H1 (cell line): ENCODE measurements at regions not wholly inside any gene's neighbourhood (a gene's known extent, or its start where the extent isn't known, plus 50 kb on each side); places are given as distances from the start of the nearest gene placed in this dataset.
A peak's percentile ranks its signal among the peaks of the same experiment; 100 is the strongest.

Experiments
- CTCF ChIA-PET: fragments of 300-600 bp; sonication (Branson Sonifier 250); formaldehyde crosslinking; loops from one replicate; lab custom pipeline; 2021; ENCODE audit not compliant: partially characterized antibody; lab: Charles Lee
- POLR2A ChIA-PET: fragments of 300-600 bp; sonication (Branson Sonifier 250); formaldehyde crosslinking; loops from one replicate; lab custom pipeline; 2021; ENCODE audit warnings: inconsistent platforms; ENCODE audit not compliant: partially characterized antibody; lab: Charles Lee
- DNase-seq, 2 experiments: peaks; one replicate each; pipeline versions ENCODE4 v3.0.0 to v3.0.0-alpha.2; 2010 to 2022; ENCODE audit warnings: low spot score in 2 of 2, low read depth in 1 of 2, mixed read lengths in 1 of 2
- FAIRE-seq: peaks from 2 replicates; lab custom pipeline; 2011; peaks lifted over from hg19 to GRCh38; lab: Jason Lieb, UNC
- H2AFZ ChIP-seq: 2 replicates; pipeline ENCODE4 v1.8.1; 2012; ENCODE audit warnings: low read length, inconsistent platforms
- H2AK5ac ChIP-seq: 2 replicates; pipeline ENCODE4 v1.6.1; 2013; ENCODE audit warnings: low read depth, low read length
- H2BK120ac ChIP-seq: replicated peaks from 2 replicates; pipeline ENCODE3; 2013; ENCODE audit warnings: low read depth, low read length, inconsistent platforms
- H2BK12ac ChIP-seq: 2 replicates; pipeline ENCODE4 v1.6.1; 2013; ENCODE audit warnings: low read depth, low read length
- H2BK15ac ChIP-seq: 2 replicates; pipeline ENCODE4 v1.6.1; 2013; ENCODE audit warnings: low read length
- H2BK20ac ChIP-seq: 2 replicates; pipeline ENCODE4 v1.6.1; 2013; ENCODE audit warnings: low read length
- H2BK5ac ChIP-seq: 2 replicates; pipeline ENCODE4 v1.6.1; 2013; ENCODE audit warnings: low read depth, low read length
- H3K14ac ChIP-seq: 2 replicates; pipeline ENCODE4 v1.6.1; 2013; ENCODE audit warnings: inconsistent platforms; ENCODE audit not compliant: insufficient read length
- H3K18ac ChIP-seq: 2 replicates; pipeline ENCODE4 v1.6.1; 2013; ENCODE audit warnings: low read length; ENCODE audit errors: extremely low read depth
- H3K23ac ChIP-seq: 2 replicates; pipeline ENCODE4 v1.6.1; 2013; ENCODE audit warnings: inconsistent platforms; ENCODE audit not compliant: insufficient read length
- H3K23me2 ChIP-seq: 2 replicates; pipeline ENCODE4 v1.6.1; 2013; ENCODE audit warnings: low read depth, low read length
- H3K27ac ChIP-seq: 2 replicates; pipeline ENCODE4 v1.6.1; 2011; ENCODE audit warnings: low read depth, low read length, inconsistent platforms
- H3K27me3 ChIP-seq, 4 experiments: replicated peaks in 1 of 4; 1 replicate in 1 of 4; 2 replicates in 3 of 4; pipeline versions ENCODE4 v1.6.1 to v1.8.1; 2011 to 2013; ENCODE audit warnings: low read length in 3 of 4, mild to moderate bottlenecking in 3 of 4, inconsistent platforms in 2 of 4, mixed read lengths in 2 of 4, moderate library complexity in 1 of 4; ENCODE audit not compliant: control insufficient read depth in 3 of 4, insufficient read depth in 3 of 4; ENCODE audit errors: extremely low read depth in 1 of 4
- H3K36me3 ChIP-seq, 4 experiments: 2 replicates each; pipeline versions ENCODE4 v1.6.1 to v1.8.1; 2011 to 2013; ENCODE audit warnings: mild to moderate bottlenecking in 4 of 4, low read length in 3 of 4, moderate library complexity in 2 of 4, control low read depth in 1 of 4, inconsistent platforms in 1 of 4; ENCODE audit not compliant: insufficient read depth in 4 of 4, control insufficient read depth in 2 of 4
- H3K4ac ChIP-seq: replicated peaks from 2 replicates; pipeline ENCODE3; 2013; ENCODE audit warnings: low read length, low read depth, mixed read lengths, inconsistent platforms; ENCODE audit not compliant: insufficient read length
- H3K4me1 ChIP-seq, 4 experiments: replicated peaks in 1 of 4; 1 replicate in 1 of 4; 2 replicates in 3 of 4; pipeline versions ENCODE4 v1.6.1 to v1.8.1; 2011 to 2013; ENCODE audit warnings: low read length in 3 of 4, inconsistent platforms in 2 of 4, mixed read lengths in 1 of 4; ENCODE audit not compliant: insufficient read depth in 4 of 4, control insufficient read depth in 3 of 4
- H3K4me2 ChIP-seq, 2 experiments: 2 replicates each; pipeline versions ENCODE4 v1.6.1 to v1.8.1; 2011 to 2013; ENCODE audit warnings: low read depth in 2 of 2, low read length in 2 of 2, control low read depth in 1 of 2, inconsistent platforms in 1 of 2, mild to moderate bottlenecking in 1 of 2; ENCODE audit not compliant: insufficient read depth in 1 of 2
- H3K4me3 ChIP-seq, 4 experiments: fragments of 200-600, 300-600 bp in 1 of 4; sonication (generic), shearing (Covaris generic), sonication (Bioruptor Twin) in 1 of 4; 2 replicates each; pipeline versions ENCODE4 v1.5.1 to v1.8.1; 2011 to 2016; ENCODE audit warnings: low read length in 4 of 4, low read depth in 3 of 4, control low read depth in 2 of 4, inconsistent platforms in 2 of 4, mild to moderate bottlenecking in 2 of 4, mixed read lengths in 1 of 4, moderate library complexity in 1 of 4; ENCODE audit not compliant: insufficient read depth in 2 of 4; ENCODE audit errors: extremely low read depth in 1 of 4
- H3K56ac ChIP-seq: replicated peaks from 2 replicates; pipeline ENCODE3; 2013; ENCODE audit warnings: low read depth, mild to moderate bottlenecking, mixed read lengths, low read length, inconsistent platforms; ENCODE audit not compliant: insufficient read length
- H3K79me1 ChIP-seq: 2 replicates; pipeline ENCODE4 v1.6.1; 2013; ENCODE audit warnings: low read depth, low read length, control low read depth
- H3K79me2 ChIP-seq, 2 experiments: 2 replicates each; pipeline versions ENCODE4 v1.6.1 to v1.8.1; 2012 to 2013; ENCODE audit warnings: low read length in 2 of 2, mild to moderate bottlenecking in 2 of 2, inconsistent platforms in 1 of 2; ENCODE audit not compliant: insufficient read depth in 2 of 2, control insufficient read depth in 1 of 2
- H3K9ac ChIP-seq, 4 experiments: replicated peaks in 1 of 4; 1 replicate in 1 of 4; 2 replicates in 3 of 4; pipeline versions ENCODE4 v1.6.1 to v1.8.1; 2011 to 2013; ENCODE audit warnings: low read depth in 3 of 4, low read length in 3 of 4, control low read depth in 2 of 4, mild to moderate bottlenecking in 2 of 4, moderate library complexity in 2 of 4, inconsistent platforms in 1 of 4; ENCODE audit errors: extremely low read depth in 1 of 4
- H3K9me3 ChIP-seq, 2 experiments: 2 replicates each; pipeline versions ENCODE4 v1.6.1 to v1.8.1; 2012 to 2013; ENCODE audit warnings: mild to moderate bottlenecking in 2 of 2, moderate library complexity in 2 of 2, control low read depth in 1 of 2, inconsistent platforms in 1 of 2, low read depth in 1 of 2, low read length in 1 of 2, mixed read lengths in 1 of 2; ENCODE audit not compliant: insufficient read depth in 2 of 2
- H4K20me1 ChIP-seq, 2 experiments: replicated peaks in 1 of 2; 2 replicates each; pipeline versions ENCODE3 to v1.8.1; 2011 to 2013; ENCODE audit warnings: inconsistent platforms in 2 of 2, low read length in 2 of 2, mild to moderate bottlenecking in 1 of 2; ENCODE audit not compliant: insufficient read depth in 2 of 2, control insufficient read depth in 1 of 2
- H4K5ac ChIP-seq: 2 replicates; pipeline ENCODE4 v1.6.1; 2013; ENCODE audit warnings: low read length, low read depth, mixed read lengths, inconsistent platforms; ENCODE audit not compliant: insufficient read length
- H4K8ac ChIP-seq: 2 replicates; pipeline ENCODE4 v1.8.0; 2013; ENCODE audit warnings: mild to moderate bottlenecking, moderate library complexity, low read length, inconsistent platforms; ENCODE audit not compliant: insufficient read depth; ENCODE audit errors: extremely low read depth
- H4K91ac ChIP-seq: replicated peaks from 2 replicates; pipeline ENCODE3; 2013; ENCODE audit warnings: low read length, mixed read lengths, inconsistent platforms; ENCODE audit not compliant: insufficient read length
- CEBPB ChIP-seq: IDR thresholded peaks from 2 replicates; pipeline ENCODE4 v1.6.1; 2012; ENCODE audit warnings: low read depth, low read length
- PHF8 ChIP-seq: fragments of 200-600 bp; sonication (generic); conservative IDR thresholded peaks from 2 replicates; pipeline ENCODE4 v1.7.1; 2012; ENCODE audit warnings: low read depth, mild to moderate bottlenecking, inconsistent platforms, low read length, moderate library complexity
- TAF1 ChIP-seq: IDR thresholded peaks from 2 replicates; pipeline ENCODE4 v1.6.1; 2011; ENCODE audit warnings: mild to moderate bottlenecking, low read depth, low read length
- WGBS, 2 experiments: shearing (Covaris generic) in 1 of 2; methylation state at CpG; one replicate each; pipeline versions ENCODE4 v1.1.6 to v1.1.7; 2013 to 2015; ENCODE audit warnings: low lambda C conversion rate in 2 of 2, mixed read lengths in 2 of 2, inconsistent platforms in 1 of 2, low coverage in 1 of 2, missing lambda C conversion rate in 1 of 2; ENCODE audit not compliant: insufficient replicate concordance in 2 of 2, insufficient coverage in 1 of 2, insufficient read length in 1 of 2; ENCODE audit errors: extremely low coverage in 1 of 2, missing lambda C conversion rate in 1 of 2; 5-methylcytosine and 5-hydroxymethylcytosine counted together

- H3K27ac ChIP-seq = no peak overlapping the region
- WGBS, 2 experiments = 88% methylated on average over 8 of the region's 12 CpGs; no CpG with 5 or more reads in 1 of the 2 experiments
- no peak overlapping the region for H4K5ac ChIP-seq
- H3K56ac ChIP-seq = no peak overlapping the region
- no peak overlapping the region for H2BK5ac ChIP-seq
- H3K4me2 ChIP-seq = no peak overlapping the region
- no peaks in the 10 kb centered on the region for H3K36me3 ChIP-seq
- no peak overlapping the region for H3K9ac ChIP-seq
- H3K4me3 ChIP-seq = no peak overlapping the region
- peaks cover 0 to 3% of the 10 kb centered on the region in 2 experiments for H4K20me1 ChIP-seq
- H2AK5ac ChIP-seq = no peak overlapping the region
- H3K23ac ChIP-seq = no peak overlapping the region
- H3K23me2 ChIP-seq = no peaks in the 10 kb centered on the region
- no peak overlapping the region for H2BK12ac ChIP-seq
- no peak overlapping the region for H3K4ac ChIP-seq
- H2AFZ ChIP-seq = no peak overlapping the region
- DNase-seq (no peak), FAIRE-seq (no peak)
- H3K18ac ChIP-seq = no peak overlapping the region
- no peaks in the 10 kb centered on the region for H3K79me2 ChIP-seq
- ChIA-PET CTCF (interaction anchor here (0.5 to 4.7 kb wide), 7 partner anchors 15 to 327 kb away, joined by 3 to 18 read pairs (median 3); no protein-coding TSS in a partner anchor), POLR2A (no interaction called here)
- no peak overlapping the region for H2BK15ac ChIP-seq
- peaks cover 0 to 6% (median 0%) of the 10 kb centered on the region in 4 experiments; a peak in 3 of 7 replicates for H3K4me1 ChIP-seq
- no peaks in the 10 kb centered on the region; a peak in 1 of 7 replicates for H3K27me3 ChIP-seq
- no peaks in the 10 kb centered on the region for H3K79me1 ChIP-seq
- no peaks in the 10 kb centered on the region for H3K9me3 ChIP-seq
- H4K8ac ChIP-seq = no peak overlapping the region
- H2BK120ac ChIP-seq = no peak overlapping the region
- H3K14ac ChIP-seq = no peak overlapping the region
- H2BK20ac ChIP-seq = no peak overlapping the region
- peak overlapping the region; percentile 51 for H4K91ac ChIP-seq
- no peak for TF ChIP-seq CEBPB
- no peak for TF ChIP-seq PHF8
- no peak for TF ChIP-seq TAF1
These were observed 327.9 kb upstream of the DIO3 start for GRCh38 chr14:101233391-101233790.
